ENCODE measurements at regions not wholly inside any gene's neighbourhood (a gene's known extent, or its start where the extent isn't known, plus 50 kb on each side); places are given as distances from the start of the nearest gene placed in this dataset.

DNA sequence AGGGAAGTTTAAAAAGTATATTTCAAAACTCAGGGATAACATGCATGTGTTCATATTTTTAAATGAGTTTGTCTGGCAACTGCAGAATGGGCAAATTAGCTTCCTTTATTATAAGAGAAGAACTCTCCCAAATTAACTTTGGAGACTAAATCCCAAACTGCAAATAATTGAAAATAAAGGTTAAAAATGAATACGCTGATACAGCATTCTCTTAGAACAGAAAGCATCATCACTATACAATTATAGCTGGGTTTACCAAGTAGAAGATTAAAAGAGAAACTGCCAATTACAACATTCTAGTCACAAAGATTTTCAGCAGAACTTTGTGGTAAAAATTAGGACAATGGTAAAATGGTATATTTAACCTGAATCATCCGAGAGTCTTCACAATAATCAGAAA, 73.3 kb downstream of the OLFM4 start:
- ATAC-seq (replicated peaks in 1 of 4) = no peak
- POLR2A ChIA-PET = no interaction called here
- Histone ChIP-seq H3K27ac (ENCODE audit: low read length) (no peak overlapping the region), H3K27me3 (replicated peaks in 1 of 2; ENCODE audit: control insufficient read depth in 2 of 2, extremely low read depth in 1 of 2, insufficient read depth in 2 of 2, low read length in 1 of 2) (no peaks in the 10 kb centered on the region), H3K36me3 (ENCODE audit: control insufficient read depth in 2 of 2, extremely low read depth in 1 of 2, insufficient read depth in 1 of 2, low read length in 1 of 2) (no peaks in the 10 kb centered on the region), H3K4me3 (ENCODE audit: control insufficient read depth in 1 of 2, extremely low read depth in 1 of 2, low read length in 1 of 2) (no peak overlapping the region), H3K4me1 (ENCODE audit: control insufficient read depth in 1 of 2, extremely low read depth in 1 of 2, insufficient read depth in 2 of 2, low read length in 2 of 2) (no peaks in the 10 kb centered on the region), H3K9me3 (no peaks in the 10 kb centered on the region)
- CTCF ChIA-PET = no interaction called here
- Mint-ChIP-seq H3K36me3 (no peaks in the 10 kb centered on the region), H3K4me3 (no peak overlapping the region), H3K4me1 (no peaks in the 10 kb centered on the region), H3K9me3 (peaks cover 5% of the 10 kb centered on the region in 3 donors), H3K27ac (no peak overlapping the region), H3K27me3 (peaks cover 7 to 12% of the 10 kb centered on the region in 2 donors)
- DNase-seq = no peak
- no CpG with 5 or more reads among the region's 2 CpGs for WGBS (ENCODE audit: insufficient coverage)

DNA sequence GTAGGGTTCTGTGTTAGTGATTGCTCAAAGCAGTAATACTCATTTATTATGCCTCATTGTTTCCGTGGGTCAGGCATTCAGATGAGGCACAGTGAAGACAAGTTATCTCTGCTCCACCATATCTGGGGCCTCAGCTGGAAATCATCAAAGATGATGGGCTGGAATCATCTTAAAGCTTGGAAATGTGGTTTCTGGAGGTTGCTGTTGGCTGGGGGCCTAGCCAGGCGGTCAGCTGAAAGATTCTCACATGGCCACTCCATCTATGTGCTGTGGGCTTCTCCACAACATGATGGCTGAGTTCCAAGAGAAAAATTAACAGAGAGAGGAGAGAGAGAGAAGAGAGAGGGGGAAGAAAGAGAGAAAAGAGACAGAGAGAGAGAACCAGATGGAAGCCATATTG, 75.5 kb downstream of the OLFM4 start:
- no peaks in the 10 kb centered on the region for H3K4me1 ChIP-seq (ENCODE audit: control insufficient read depth in 1 of 2, extremely low read depth in 1 of 2, insufficient read depth in 2 of 2, low read length in 2 of 2)
- no peaks in the 10 kb centered on the region for H3K9me3 ChIP-seq
- H3K9me3 Mint-ChIP-seq = peaks cover 0 to 4% (median 4%) of the 10 kb centered on the region in 3 donors
- H3K36me3 ChIP-seq (ENCODE audit: control insufficient read depth in 2 of 2, extremely low read depth in 1 of 2, insufficient read depth in 1 of 2, low read length in 1 of 2) = no peaks in the 10 kb centered on the region
- H3K27me3 ChIP-seq (replicated peaks in 1 of 2; ENCODE audit: control insufficient read depth in 2 of 2, extremely low read depth in 1 of 2, insufficient read depth in 2 of 2, low read length in 1 of 2) = no peaks in the 10 kb centered on the region
- ChIA-PET CTCF (no interaction called here), POLR2A (no interaction called here)
- no peaks in the 10 kb centered on the region for H3K4me1 Mint-ChIP-seq
- H3K27ac Mint-ChIP-seq = no peak overlapping the region
- H3K27me3 Mint-ChIP-seq = peaks cover 8 to 9% of the 10 kb centered on the region in 2 donors
- H3K36me3 Mint-ChIP-seq = no peaks in the 10 kb centered on the region
- no peak overlapping the region for H3K27ac ChIP-seq (ENCODE audit: low read length)
- ATAC-seq (replicated peaks in 1 of 4) (no peak), DNase-seq (no peak)
- H3K4me3 Mint-ChIP-seq = no peak overlapping the region
- H3K4me3 ChIP-seq (ENCODE audit: control insufficient read depth in 1 of 2, extremely low read depth in 1 of 2, low read length in 1 of 2) = no peak overlapping the region
- WGBS (ENCODE audit: insufficient coverage) = no CpG with 5 or more reads among the region's 2 CpGs

DNA sequence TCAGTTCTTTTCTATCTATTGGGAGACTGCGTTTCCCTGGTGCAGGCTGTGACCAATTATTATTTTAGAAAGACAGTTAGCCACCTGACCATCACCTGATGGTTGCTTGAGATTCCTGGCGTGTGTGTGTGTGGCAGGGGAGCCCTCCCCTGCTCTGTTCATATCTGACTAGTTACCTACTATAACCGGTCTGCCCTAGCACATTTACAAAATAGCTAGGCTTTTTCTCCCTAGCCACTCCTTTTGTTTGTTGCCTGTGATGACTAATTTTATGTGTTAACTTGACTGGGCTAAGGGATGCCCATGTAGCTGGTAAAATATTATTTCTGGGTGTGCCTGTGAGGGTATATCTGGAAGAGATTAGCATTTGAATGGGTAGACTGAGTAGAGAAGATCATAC, 76.9 kb downstream of the OLFM4 start:
- Histone ChIP-seq H3K9me3 (no peaks in the 10 kb centered on the region), H3K36me3 (ENCODE audit: control insufficient read depth in 2 of 2, extremely low read depth in 1 of 2, insufficient read depth in 1 of 2, low read length in 1 of 2) (no peaks in the 10 kb centered on the region), H3K4me3 (ENCODE audit: control insufficient read depth in 1 of 2, extremely low read depth in 1 of 2, low read length in 1 of 2) (no peak overlapping the region), H3K27ac (ENCODE audit: low read length) (no peak overlapping the region), H3K27me3 (replicated peaks in 1 of 2; ENCODE audit: control insufficient read depth in 2 of 2, extremely low read depth in 1 of 2, insufficient read depth in 2 of 2, low read length in 1 of 2) (no peaks in the 10 kb centered on the region), H3K4me1 (ENCODE audit: control insufficient read depth in 1 of 2, extremely low read depth in 1 of 2, insufficient read depth in 2 of 2, low read length in 2 of 2) (no peaks in the 10 kb centered on the region)
- Mint-ChIP-seq H3K9me3 (peaks cover 0 to 4% (median 4%) of the 10 kb centered on the region in 3 donors), H3K27ac (no peak overlapping the region), H3K4me1 (no peaks in the 10 kb centered on the region), H3K4me3 (no peak overlapping the region), H3K36me3 (no peaks in the 10 kb centered on the region), H3K27me3 (peaks cover 0 to 1% of the 10 kb centered on the region in 2 donors)
- CTCF ChIA-PET = no interaction called here
- no CpG with 5 or more reads among the region's 3 CpGs for WGBS (ENCODE audit: insufficient coverage)
- ATAC-seq (replicated peaks in 1 of 4) (no peak), DNase-seq (no peak)
- POLR2A ChIA-PET = no interaction called here

- Mint-ChIP-seq H3K4me1 (no peaks in the 10 kb centered on the region), H3K36me3 (no peaks in the 10 kb centered on the region), H3K27ac (no peak overlapping the region), H3K4me3 (no peak overlapping the region), H3K9me3 (peaks cover 0 to 4% (median 4%) of the 10 kb centered on the region in 3 donors), H3K27me3 (peaks cover 0 to 1% of the 10 kb centered on the region in 2 donors)
- DNase-seq = no peak
- WGBS (ENCODE audit: insufficient coverage) = 80% methylated on average over 1 of the region's 3 CpGs
- no peaks in the 10 kb centered on the region for H3K9me3 ChIP-seq
- no peak overlapping the region for H3K4me3 ChIP-seq (ENCODE audit: control insufficient read depth in 1 of 2, extremely low read depth in 1 of 2, low read length in 1 of 2)
- no peak overlapping the region for H3K27ac ChIP-seq (ENCODE audit: low read length)
- POLR2A ChIA-PET = no interaction called here
- H3K27me3 ChIP-seq (replicated peaks in 1 of 2; ENCODE audit: control insufficient read depth in 2 of 2, extremely low read depth in 1 of 2, insufficient read depth in 2 of 2, low read length in 1 of 2) = no peaks in the 10 kb centered on the region
- CTCF ChIA-PET = no interaction called here
- no peaks in the 10 kb centered on the region for H3K36me3 ChIP-seq (ENCODE audit: control insufficient read depth in 2 of 2, extremely low read depth in 1 of 2, insufficient read depth in 1 of 2, low read length in 1 of 2)
- H3K4me1 ChIP-seq (ENCODE audit: control insufficient read depth in 1 of 2, extremely low read depth in 1 of 2, insufficient read depth in 2 of 2, low read length in 2 of 2) = no peaks in the 10 kb centered on the region
- no peak for ATAC-seq (replicated peaks in 1 of 4)
Observed at GRCh38 chr13:53105890-53106289, 77.3 kb downstream of the OLFM4 start.

DNA sequence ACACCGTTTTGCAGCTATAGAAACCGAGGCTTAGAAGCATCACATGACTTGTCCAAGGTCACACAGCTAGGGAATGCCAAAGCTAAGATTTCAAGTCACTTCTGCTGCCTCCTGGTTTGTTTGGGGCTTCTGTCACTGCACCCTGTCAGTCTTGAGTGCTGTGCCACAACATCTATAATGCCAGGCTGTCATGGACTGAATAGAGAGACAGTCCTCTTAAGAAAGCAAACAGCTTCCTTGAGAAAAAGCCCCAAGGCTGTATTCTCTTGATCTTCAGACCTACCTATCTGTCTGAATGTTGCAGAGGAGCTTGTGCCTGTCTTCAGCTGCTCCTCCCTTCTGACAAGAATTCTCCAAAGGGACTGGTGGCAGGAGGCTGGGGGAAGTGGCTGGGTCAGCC, 81.6 kb downstream of the OLFM4 start:
- H3K36me3 Mint-ChIP-seq = no peaks in the 10 kb centered on the region
- no peak overlapping the region for H3K4me3 ChIP-seq (ENCODE audit: control insufficient read depth in 1 of 2, extremely low read depth in 1 of 2, low read length in 1 of 2)
- no peaks in the 10 kb centered on the region for H3K27me3 ChIP-seq (replicated peaks in 1 of 2; ENCODE audit: control insufficient read depth in 2 of 2, extremely low read depth in 1 of 2, insufficient read depth in 2 of 2, low read length in 1 of 2)
- H3K36me3 ChIP-seq (ENCODE audit: control insufficient read depth in 2 of 2, extremely low read depth in 1 of 2, insufficient read depth in 1 of 2, low read length in 1 of 2) = no peaks in the 10 kb centered on the region
- no peaks in the 10 kb centered on the region for H3K9me3 ChIP-seq
- ChIA-PET CTCF (no interaction called here), POLR2A (no interaction called here)
- no peak overlapping the region for H3K4me3 Mint-ChIP-seq
- 67% methylated on average over 2 of the region's 2 CpGs for WGBS (ENCODE audit: insufficient coverage)
- H3K27ac Mint-ChIP-seq = no peak overlapping the region
- peaks cover 0 to 4% (median 4%) of the 10 kb centered on the region in 3 donors for H3K9me3 Mint-ChIP-seq
- H3K27ac ChIP-seq (ENCODE audit: low read length) = no peak overlapping the region
- H3K27me3 Mint-ChIP-seq = peaks cover 0 to 1% of the 10 kb centered on the region in 2 donors
- ATAC-seq (replicated peaks in 1 of 4) (no peak), DNase-seq (no peak)
- H3K4me1 Mint-ChIP-seq = no peaks in the 10 kb centered on the region
- H3K4me1 ChIP-seq (ENCODE audit: control insufficient read depth in 1 of 2, extremely low read depth in 1 of 2, insufficient read depth in 2 of 2, low read length in 2 of 2) = no peaks in the 10 kb centered on the region

GRCh38 chr13:53110614-53111013, 82.0 kb downstream of the OLFM4 start:
- H3K36me3 ChIP-seq (ENCODE audit: control insufficient read depth in 2 of 2, extremely low read depth in 1 of 2, insufficient read depth in 1 of 2, low read length in 1 of 2) = no peaks in the 10 kb centered on the region
- H3K9me3 ChIP-seq = no peaks in the 10 kb centered on the region
- Mint-ChIP-seq H3K9me3 (peaks cover 0 to 4% (median 4%) of the 10 kb centered on the region in 3 donors), H3K36me3 (no peaks in the 10 kb centered on the region), H3K27me3 (peaks cover 0 to 1% of the 10 kb centered on the region in 2 donors), H3K27ac (no peak overlapping the region), H3K4me3 (no peak overlapping the region), H3K4me1 (no peaks in the 10 kb centered on the region)
- no CpG with 5 or more reads among the region's 4 CpGs for WGBS (ENCODE audit: insufficient coverage)
- DNase-seq = no peak
- ATAC-seq (replicated peaks in 1 of 4) = no peak
- CTCF ChIA-PET = no interaction called here
- no peaks in the 10 kb centered on the region for H3K4me1 ChIP-seq (ENCODE audit: control insufficient read depth in 1 of 2, extremely low read depth in 1 of 2, insufficient read depth in 2 of 2, low read length in 2 of 2)
- H3K27me3 ChIP-seq (replicated peaks in 1 of 2; ENCODE audit: control insufficient read depth in 2 of 2, extremely low read depth in 1 of 2, insufficient read depth in 2 of 2, low read length in 1 of 2) = no peaks in the 10 kb centered on the region
- H3K27ac ChIP-seq (ENCODE audit: low read length) = no peak overlapping the region
- no peak overlapping the region for H3K4me3 ChIP-seq (ENCODE audit: control insufficient read depth in 1 of 2, extremely low read depth in 1 of 2, low read length in 1 of 2)
- POLR2A ChIA-PET = no interaction called here

- H3K27ac Mint-ChIP-seq = no peak overlapping the region
- H3K36me3 ChIP-seq (ENCODE audit: control insufficient read depth in 2 of 2, extremely low read depth in 1 of 2, insufficient read depth in 1 of 2, low read length in 1 of 2) = no peaks in the 10 kb centered on the region
- H3K4me1 ChIP-seq (ENCODE audit: control insufficient read depth in 1 of 2, extremely low read depth in 1 of 2, insufficient read depth in 2 of 2, low read length in 2 of 2) = no peaks in the 10 kb centered on the region
- H3K4me1 Mint-ChIP-seq = no peaks in the 10 kb centered on the region
- ChIA-PET POLR2A (no interaction called here), CTCF (no interaction called here)
- no peaks in the 10 kb centered on the region for H3K36me3 Mint-ChIP-seq
- ATAC-seq (replicated peaks in 1 of 4) (no peak), DNase-seq (no peak)
- H3K9me3 ChIP-seq = no peaks in the 10 kb centered on the region
- no peak overlapping the region for H3K4me3 Mint-ChIP-seq
- whole genome bisulfite sequencing (ENCODE audit: insufficient coverage) = no CpG with 5 or more reads among the region's 2 CpGs
- no peak overlapping the region for H3K27ac ChIP-seq (ENCODE audit: low read length)
- no peaks in the 10 kb centered on the region for H3K27me3 ChIP-seq (replicated peaks in 1 of 2; ENCODE audit: control insufficient read depth in 2 of 2, extremely low read depth in 1 of 2, insufficient read depth in 2 of 2, low read length in 1 of 2)
- peaks cover 0 to 6% (median 4%) of the 10 kb centered on the region in 3 donors for H3K9me3 Mint-ChIP-seq
- H3K27me3 Mint-ChIP-seq = no peaks in the 10 kb centered on the region
- H3K4me3 ChIP-seq (ENCODE audit: control insufficient read depth in 1 of 2, extremely low read depth in 1 of 2, low read length in 1 of 2) = no peak overlapping the region
Observed at GRCh38 chr13:53112522-53112921, 83.9 kb downstream of the OLFM4 start.

Measured in T-cell (primary cell).